ENCODE measurements at regions not wholly inside any gene's neighbourhood (a gene's known extent, or its start where the extent isn't known, plus 50 kb on each side); places are given as distances from the start of the nearest gene placed in this dataset.

DNA sequence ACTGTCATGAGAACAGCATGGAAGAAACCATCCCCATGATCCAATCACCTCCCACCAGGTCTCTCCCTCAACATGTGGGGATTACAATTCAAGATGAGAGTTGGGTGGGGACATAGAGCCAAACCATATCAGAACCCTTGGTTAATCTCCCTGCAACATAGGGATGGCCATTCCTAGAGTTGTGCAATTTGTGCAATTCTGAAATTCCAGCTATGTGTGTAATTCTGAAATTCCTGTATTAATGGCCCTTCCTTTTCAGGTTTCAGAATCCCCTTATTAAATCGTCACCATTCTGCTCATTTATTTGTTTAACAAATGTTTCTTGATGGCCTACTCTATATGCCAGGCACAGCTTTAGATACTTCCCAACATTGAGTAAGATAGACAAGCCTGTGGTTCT, 282.6 kb downstream of the SMARCA2 start:
- TF ChIP-seq, protein P1, sequence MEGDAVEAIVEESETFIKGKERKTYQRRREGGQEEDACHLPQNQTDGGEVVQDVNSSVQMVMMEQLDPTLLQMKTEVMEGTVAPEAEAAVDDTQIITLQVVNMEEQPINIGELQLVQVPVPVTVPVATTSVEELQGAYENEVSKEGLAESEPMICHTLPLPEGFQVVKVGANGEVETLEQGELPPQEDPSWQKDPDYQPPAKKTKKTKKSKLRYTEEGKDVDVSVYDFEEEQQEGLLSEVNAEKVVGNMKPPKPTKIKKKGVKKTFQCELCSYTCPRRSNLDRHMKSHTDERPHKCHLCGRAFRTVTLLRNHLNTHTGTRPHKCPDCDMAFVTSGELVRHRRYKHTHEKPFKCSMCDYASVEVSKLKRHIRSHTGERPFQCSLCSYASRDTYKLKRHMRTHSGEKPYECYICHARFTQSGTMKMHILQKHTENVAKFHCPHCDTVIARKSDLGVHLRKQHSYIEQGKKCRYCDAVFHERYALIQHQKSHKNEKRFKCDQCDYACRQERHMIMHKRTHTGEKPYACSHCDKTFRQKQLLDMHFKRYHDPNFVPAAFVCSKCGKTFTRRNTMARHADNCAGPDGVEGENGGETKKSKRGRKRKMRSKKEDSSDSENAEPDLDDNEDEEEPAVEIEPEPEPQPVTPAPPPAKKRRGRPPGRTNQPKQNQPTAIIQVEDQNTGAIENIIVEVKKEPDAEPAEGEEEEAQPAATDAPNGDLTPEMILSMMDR (conservative IDR thresholded peaks at IDR 0.05; ENCODE audit: low read length): no peak
- no peak for TF ChIP-seq EZH2phosphoT487 (IDR thresholded peaks at IDR 0.05; ENCODE audit: borderline replicate concordance)

Measured in Loucy (cell line).